KOPT-K1 (cell line): ENCODE measurements at regions not wholly inside any gene's neighbourhood (a gene's known extent, or its start where the extent isn't known, plus 50 kb on each side); places are given as distances from the start of the nearest gene placed in this dataset.

Experiments used
- H3K27ac ChIP-seq: fragments of 200-600 bp; sonication (generic); 2 replicates; pipeline ENCODE4 v1.5.1; 2016; ENCODE audit warnings: antibody characterized with exemption, mild to moderate bottlenecking, low read depth, low read length; ENCODE audit not compliant: poor library complexity, severe bottlenecking
- H3K36me3 ChIP-seq: fragments of 200-600 bp; sonication (generic); 2 replicates; pipeline ENCODE4 v1.5.1; 2017; ENCODE audit warnings: antibody characterized with exemption, mild to moderate bottlenecking, low read length, moderate library complexity; ENCODE audit not compliant: insufficient read depth
- H3K9me3 ChIP-seq: fragments of 200-600 bp; sonication (generic); 2 replicates; pipeline ENCODE4 v1.5.1; 2017; ENCODE audit warnings: antibody characterized with exemption, low read length, mild to moderate bottlenecking; ENCODE audit not compliant: insufficient read depth, poor library complexity, severe bottlenecking

- Histone ChIP-seq H3K9me3 (no peaks in the 10 kb centered on the region), H3K36me3 (no peaks in the 10 kb centered on the region), H3K27ac (no peak overlapping the region)
Observed at GRCh38 chr18:25010623-25011374, 341.2 kb downstream of the ZNF521 start.
